T-helper 2 cell treated with Interferon-gamma antibody and Interleukin-4, amounts not matched to agents 100 ng/mL and 5 ng/mL, for 36 hours (primary cell): ENCODE measurements at regions not wholly inside any gene's neighbourhood (a gene's known extent, or its start where the extent isn't known, plus 50 kb on each side); places are given as distances from the start of the nearest gene placed in this dataset.

Experiments used
- intact Hi-C: fragments of 100-400 bp; cut with micrococcal nuclease; formaldehyde crosslinking; loops from one replicate; pipeline ENCODE4 v1.15.1; 2023

- intact Hi-C loops: no loop called here
Measured at GRCh38 chr3:72130565-72130964, 345.6 kb upstream of the PROK2 start.

- intact Hi-C loops: no loop called here
Measured at GRCh38 chr3:72129501-72130094, 344.6 kb upstream of the PROK2 start.

GRCh38 chr3:72128921-72129320 is 344.0 kb upstream of the PROK2 start:
- intact Hi-C loops: no loop called here

- intact Hi-C loops: no loop called here
Measured at GRCh38 chr3:72127844-72128243, 342.9 kb upstream of the PROK2 start.

- intact Hi-C loops: no loop called here
Measured at GRCh38 chr3:72127224-72127612, 342.3 kb upstream of the PROK2 start.

- intact Hi-C loops: no loop called here
Measured at GRCh38 chr3:72126441-72127223, 341.7 kb upstream of the PROK2 start.

GRCh38 chr3:72123908-72124441 is 339.0 kb upstream of the PROK2 start:
- intact Hi-C loops: no loop called here

- intact Hi-C loops: no loop called here
Measured at GRCh38 chr3:72120806-72121778, 336.1 kb upstream of the PROK2 start.

- intact Hi-C loops: no loop called here
Measured at GRCh38 chr3:72120039-72120438, 335.1 kb upstream of the PROK2 start.

GRCh38 chr3:72118628-72119027 is 333.7 kb upstream of the PROK2 start:
- intact Hi-C loops: no loop called here

GRCh38 chr3:72116226-72116625 is 331.3 kb upstream of the PROK2 start:
- intact Hi-C loops: no loop called here

GRCh38 chr3:72115307-72115706 is 330.4 kb upstream of the PROK2 start:
- intact Hi-C loops: no loop called here

GRCh38 chr3:72114773-72115172 is 329.8 kb upstream of the PROK2 start:
- intact Hi-C loops: no loop called here

- intact Hi-C loops: no loop called here
Measured at GRCh38 chr3:72113964-72114363, 329.0 kb upstream of the PROK2 start.

- intact Hi-C loops: no loop called here
Measured at GRCh38 chr3:72113564-72113963, 328.6 kb upstream of the PROK2 start.

- intact Hi-C loops: no loop called here
Measured at GRCh38 chr3:72112435-72112834, 327.5 kb upstream of the PROK2 start.

- intact Hi-C loops: no loop called here
Measured at GRCh38 chr3:72111265-72112205, 326.6 kb upstream of the PROK2 start.

- intact Hi-C loops: loop anchor here (10.0 kb wide), 1 partner anchor 715 kb away; no protein-coding TSS in a partner anchor
Measured at GRCh38 chr3:72109327-72110259, 324.6 kb upstream of the PROK2 start.

GRCh38 chr3:72105306-72105705 is 320.4 kb upstream of the PROK2 start:
- intact Hi-C loops: loop anchor here (10.0 kb wide), 1 partner anchor 719 kb away; no protein-coding TSS in a partner anchor
